Thoracic aorta (tissue), 2 donors: ENCODE measurements at regions not wholly inside any gene's neighbourhood (a gene's known extent, or its start where the extent isn't known, plus 50 kb on each side); places are given as distances from the start of the nearest gene placed in this dataset.

Experiments used
- ATAC-seq: fragments of 150-250 bp; one replicate; pipeline ENCODE4 v1.8.0; 2017; ENCODE audit warnings: low read depth; ENCODE audit not compliant: insufficient number of reproducible peaks, low FRiP score
- DNase-seq: peaks from one replicate; pipeline ENCODE4 v3.0.0-alpha.2; 2020; ENCODE audit warnings: low spot score
- H3K27ac ChIP-seq, 2 donors: fragments of 200-600 bp; sonication (generic); 1 replicate in 1 of 2; 2 replicates in 1 of 2; pipeline ENCODE4 v1.5.1; 2016; ENCODE audit warnings: mild to moderate bottlenecking in 2 of 2, moderate library complexity in 2 of 2
- H3K27me3 ChIP-seq: fragments of 200-600 bp; sonication (generic); replicated peaks from 2 replicates; pipeline ENCODE4 v1.6.0; 2016; ENCODE audit warnings: mild to moderate bottlenecking; ENCODE audit not compliant: insufficient read depth
- H3K36me3 ChIP-seq: fragments of 200-600 bp; sonication (generic); one replicate; pipeline ENCODE4 v1.5.1; 2016
- H3K4me1 ChIP-seq, 2 donors: fragments of 200-600 bp; sonication (generic); 1 replicate in 1 of 2; 2 replicates in 1 of 2; pipeline versions ENCODE4 v1.5.1 to v1.6.0; 2016; ENCODE audit warnings: low read depth in 2 of 2, mild to moderate bottlenecking in 1 of 2; ENCODE audit not compliant: control insufficient read depth in 1 of 2
- H3K4me3 ChIP-seq: fragments of 200-600 bp; sonication (generic); 2 replicates; pipeline ENCODE4 v1.5.1; 2016; ENCODE audit warnings: mild to moderate bottlenecking
- H3K9me3 ChIP-seq: fragments of 200-600 bp; sonication (generic); 2 replicates; pipeline ENCODE4 v1.5.1; 2016
- CTCF ChIP-seq: fragments of 200-600 bp; sonication (generic); IDR thresholded peaks from one replicate; pipeline ENCODE4 v1.5.1; 2019; ENCODE audit warnings: antibody characterized with exemption

DNA sequence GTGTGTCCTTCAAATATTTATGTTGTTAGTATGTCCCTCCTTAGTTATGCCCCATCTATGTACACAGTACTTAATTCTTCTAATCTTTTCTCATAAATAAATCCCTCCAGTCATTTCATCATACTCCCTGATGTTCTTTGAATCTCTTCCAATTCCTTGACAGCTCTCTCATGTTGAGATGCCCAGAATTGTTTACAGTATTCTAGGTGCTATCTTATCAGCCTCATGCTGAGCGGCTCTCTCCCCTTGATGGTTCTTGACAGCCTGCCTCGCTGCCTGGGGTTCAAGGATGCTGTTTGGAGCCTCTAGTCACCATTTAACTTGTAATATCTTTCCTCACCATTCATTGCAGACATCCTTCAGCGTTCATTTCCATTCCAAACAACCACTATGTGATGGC, 799.2 kb downstream of the BRINP1 start:
- no peaks in the 10 kb centered on the region for H3K4me1 ChIP-seq
- ATAC-seq: no peak
- TF ChIP-seq CTCF: no peak

DNA sequence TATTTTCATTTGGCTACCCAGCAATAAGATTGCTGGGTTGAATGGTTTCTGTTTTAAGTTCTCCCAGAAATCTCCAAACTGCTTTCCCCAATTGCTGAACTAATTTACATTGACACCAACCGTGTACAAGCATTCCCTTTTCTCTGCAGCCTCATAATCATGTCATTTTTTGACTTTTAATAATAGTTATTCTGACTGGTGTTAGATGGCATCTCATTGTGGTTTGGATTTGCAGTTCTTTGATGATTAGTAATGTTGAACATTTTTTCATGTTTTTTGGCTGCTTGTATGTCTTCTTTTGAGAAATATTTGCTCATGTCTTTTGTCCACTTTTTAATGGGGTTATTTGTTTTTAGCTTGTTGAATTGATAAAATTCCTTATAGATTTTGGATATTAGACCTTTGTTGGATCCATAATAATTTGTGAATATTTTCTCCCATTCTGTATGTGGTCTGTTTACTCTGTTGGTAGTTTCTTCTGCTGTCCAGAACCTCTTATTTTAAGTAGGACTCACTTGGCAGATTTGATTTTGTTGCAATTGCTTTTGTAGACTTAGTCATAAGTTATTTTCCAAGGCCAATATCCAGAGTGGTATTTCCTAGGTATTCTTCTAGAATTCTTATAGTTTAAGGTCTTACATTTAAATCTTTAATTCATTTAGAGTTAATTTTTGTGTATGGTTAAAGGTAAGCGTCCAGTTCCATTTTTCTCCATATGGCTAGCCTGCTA, 793.7 kb downstream of the BRINP1 start:
- ATAC-seq: no peak
- no peak for TF ChIP-seq CTCF
- H3K27me3 ChIP-seq: no peaks in the 10 kb centered on the region

More for the DNA sequence above, 799.2 kb downstream of the BRINP1 start:
- H3K4me3 ChIP-seq: no peak overlapping the region
- H3K27ac ChIP-seq: no peak overlapping the region
- no peak for DNase-seq
- H3K9me3 ChIP-seq: no peaks in the 10 kb centered on the region
- H3K27me3 ChIP-seq: no peaks in the 10 kb centered on the region
- no peaks in the 10 kb centered on the region for H3K36me3 ChIP-seq

DNA sequence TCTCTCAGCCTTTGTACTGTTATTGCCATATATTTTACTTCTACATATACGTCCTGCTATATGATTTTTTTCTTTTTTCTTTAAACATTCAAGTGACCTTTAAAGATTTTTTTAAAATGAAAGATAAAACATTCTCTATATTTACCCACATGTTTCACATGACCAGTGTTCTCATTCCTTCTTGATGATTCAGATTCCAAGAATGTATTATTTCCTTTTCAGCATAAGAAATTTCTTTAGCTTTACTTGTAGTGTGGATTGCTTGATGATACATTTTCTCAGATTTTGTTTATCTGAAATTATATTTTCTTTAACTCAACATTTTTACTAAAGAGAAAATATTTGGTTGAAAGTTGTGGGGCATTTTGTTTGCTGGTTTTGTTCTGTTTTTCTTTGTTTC, 792.1 kb downstream of the BRINP1 start:
- H3K27ac ChIP-seq: peak overlapping the region in 1 of 2 donors; percentile 53
- TF ChIP-seq CTCF: no peak
- no peaks in the 10 kb centered on the region for H3K27me3 ChIP-seq
- no peak overlapping the region for H3K4me3 ChIP-seq
- no peaks in the 10 kb centered on the region for H3K36me3 ChIP-seq
- no peak for DNase-seq
- H3K9me3 ChIP-seq: no peaks in the 10 kb centered on the region
- H3K4me1 ChIP-seq: peaks cover 21 to 22% of the 10 kb centered on the region in 2 donors
- ATAC-seq: no peak

More for the DNA sequence above, 793.7 kb downstream of the BRINP1 start:
- Histone ChIP-seq H3K4me1 (peaks cover 21 to 22% of the 10 kb centered on the region in 2 donors), H3K4me3 (no peak overlapping the region), H3K27ac (peak overlapping the region in 1 of 2 donors; percentile 6), H3K36me3 (no peaks in the 10 kb centered on the region), H3K9me3 (no peaks in the 10 kb centered on the region)
- no peak for DNase-seq

GRCh38 chr9:118578467-118578866, 790.8 kb downstream of the BRINP1 start:
- peak overlapping the region; percentile 18 for H3K4me3 ChIP-seq
- H3K27me3 ChIP-seq: no peaks in the 10 kb centered on the region
- peaks cover 21 to 22% of the 10 kb centered on the region in 2 donors for H3K4me1 ChIP-seq
- no peaks in the 10 kb centered on the region for H3K9me3 ChIP-seq
- H3K36me3 ChIP-seq: no peaks in the 10 kb centered on the region
- H3K27ac ChIP-seq: peak overlapping the region in 1 of 2 donors; percentile 29
- ATAC-seq (no peak), DNase-seq (no peak)
- TF ChIP-seq CTCF: no peak

DNA sequence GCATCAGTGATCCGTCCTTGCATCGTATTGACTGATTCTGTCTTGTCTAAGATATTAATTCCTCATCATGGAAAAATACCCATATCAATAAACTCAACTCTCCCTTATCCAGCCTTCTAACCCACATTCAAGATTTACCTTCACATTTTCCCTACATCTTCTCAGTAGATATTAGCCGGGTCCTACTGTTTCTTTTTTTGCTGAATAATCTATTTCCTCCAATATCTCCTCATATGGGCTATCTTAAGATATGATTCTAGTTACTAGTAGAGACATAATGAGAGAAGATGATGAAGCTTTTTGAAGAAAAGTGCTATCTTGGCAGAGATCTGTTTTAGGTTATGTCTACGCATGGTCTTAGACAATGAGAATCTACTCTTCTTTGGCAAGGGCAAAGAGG, 785.8 kb downstream of the BRINP1 start:
- Histone ChIP-seq H3K4me1 (peaks cover 1 to 3% of the 10 kb centered on the region in 2 donors), H3K27me3 (no peaks in the 10 kb centered on the region), H3K27ac (no peak overlapping the region), H3K9me3 (no peaks in the 10 kb centered on the region), H3K36me3 (no peaks in the 10 kb centered on the region), H3K4me3 (no peak overlapping the region)
- no peak for ATAC-seq
- TF ChIP-seq CTCF: no peak
- no peak for DNase-seq
